Left lobe of liver (tissue), 2 donors: ENCODE measurements at regions not wholly inside any gene's neighbourhood (a gene's known extent, or its start where the extent isn't known, plus 50 kb on each side); places are given as distances from the start of the nearest gene placed in this dataset.
"Not testable (repeated sequence)": the region's sequence is repeated elsewhere in the genome, so short reads cannot be mapped to it uniquely, and the experiment has no call there.

Source experiments
- ATAC-seq: fragments of 200-7000 bp; cut with Tn5 transposase; one replicate; pipeline ENCODE4 v1.9.1; 2020; ENCODE audit warnings: mild to moderate bottlenecking, moderate library complexity
- DNase-seq: peaks from one replicate; pipeline ENCODE4 v3.0.0-alpha.2; 2020; ENCODE audit warnings: low spot score
- donor health status: DM: no; HTN: no; CAD: no; lungs with moderate emphysema.
- donor health status: DM: no; HTN: yes; CAD: no.

DNA sequence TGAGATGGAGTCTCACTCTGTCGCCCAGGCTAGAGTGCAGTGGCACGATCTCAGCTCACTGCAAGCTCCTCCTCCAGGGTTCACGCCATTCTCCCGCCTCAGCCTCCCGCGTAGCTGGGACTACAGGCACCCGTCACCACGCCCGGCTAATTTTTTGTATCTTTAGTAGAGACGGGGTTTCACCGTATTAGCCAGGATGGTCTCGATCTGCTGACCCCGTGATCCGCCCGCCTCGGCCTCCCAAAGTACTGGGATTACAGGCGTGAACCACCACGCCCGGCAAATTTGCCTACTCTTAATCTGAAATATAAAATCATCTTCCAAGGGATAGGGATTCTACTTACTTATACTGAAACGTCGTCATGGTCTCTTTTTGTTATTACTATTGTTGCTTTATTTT, 314.7 kb downstream of the FGF10 start:
- ATAC-seq, DNase-seq: not testable (repeated sequence)

DNA sequence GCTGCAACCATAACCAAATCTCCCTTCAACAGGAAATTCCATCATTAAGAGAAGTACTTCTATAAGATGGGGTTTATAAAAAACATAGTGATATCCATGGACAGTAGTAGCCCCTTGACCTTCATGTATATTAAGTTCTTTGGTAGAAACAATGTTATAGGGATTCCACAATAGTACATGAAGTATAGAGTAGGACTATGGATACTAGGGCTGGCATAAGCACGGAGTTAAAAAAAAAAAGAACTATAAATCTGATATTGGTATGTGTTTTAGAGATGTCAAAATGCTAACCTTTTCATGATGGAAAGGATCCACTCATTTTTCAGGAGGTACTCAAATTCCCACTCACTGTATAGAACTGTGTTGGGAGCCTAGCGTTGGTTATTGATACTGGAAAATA, 337.6 kb downstream of the FGF10 start:
- DNase-seq (no peak), ATAC-seq (no peak)

DNA sequence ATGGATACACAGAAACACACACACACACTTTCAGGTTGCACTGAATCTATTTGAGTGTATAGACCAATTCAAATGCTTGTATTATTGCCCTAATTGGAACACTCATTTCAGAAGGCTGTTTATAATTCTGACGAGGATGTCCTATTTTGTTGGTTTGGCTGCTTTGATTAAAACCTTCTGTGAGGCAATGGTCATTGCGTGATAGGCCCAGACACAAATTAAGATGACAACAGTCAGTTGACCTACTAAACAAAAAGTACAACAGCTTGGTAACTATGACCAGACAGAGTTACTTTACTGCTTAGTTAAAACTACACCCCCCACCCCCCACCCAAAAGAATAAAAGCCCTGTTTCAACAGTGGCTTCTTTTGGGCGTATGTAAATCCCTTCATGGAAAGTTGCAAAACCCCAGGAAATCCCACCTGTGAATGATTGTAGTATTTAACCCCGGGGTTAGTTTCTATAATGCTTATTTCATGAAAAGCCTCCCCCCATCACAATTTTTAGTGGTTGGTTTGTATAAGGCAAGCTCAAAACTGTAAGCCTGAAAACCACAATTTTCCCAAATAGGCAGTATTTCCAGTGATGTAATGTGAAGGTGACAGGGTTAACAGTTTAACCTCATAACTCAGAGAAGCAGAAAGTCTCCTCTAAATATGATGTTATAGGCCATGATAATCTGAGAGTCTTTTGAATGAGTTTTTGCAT, 340.8 kb downstream of the FGF10 start:
- no peak for ATAC-seq

DNA sequence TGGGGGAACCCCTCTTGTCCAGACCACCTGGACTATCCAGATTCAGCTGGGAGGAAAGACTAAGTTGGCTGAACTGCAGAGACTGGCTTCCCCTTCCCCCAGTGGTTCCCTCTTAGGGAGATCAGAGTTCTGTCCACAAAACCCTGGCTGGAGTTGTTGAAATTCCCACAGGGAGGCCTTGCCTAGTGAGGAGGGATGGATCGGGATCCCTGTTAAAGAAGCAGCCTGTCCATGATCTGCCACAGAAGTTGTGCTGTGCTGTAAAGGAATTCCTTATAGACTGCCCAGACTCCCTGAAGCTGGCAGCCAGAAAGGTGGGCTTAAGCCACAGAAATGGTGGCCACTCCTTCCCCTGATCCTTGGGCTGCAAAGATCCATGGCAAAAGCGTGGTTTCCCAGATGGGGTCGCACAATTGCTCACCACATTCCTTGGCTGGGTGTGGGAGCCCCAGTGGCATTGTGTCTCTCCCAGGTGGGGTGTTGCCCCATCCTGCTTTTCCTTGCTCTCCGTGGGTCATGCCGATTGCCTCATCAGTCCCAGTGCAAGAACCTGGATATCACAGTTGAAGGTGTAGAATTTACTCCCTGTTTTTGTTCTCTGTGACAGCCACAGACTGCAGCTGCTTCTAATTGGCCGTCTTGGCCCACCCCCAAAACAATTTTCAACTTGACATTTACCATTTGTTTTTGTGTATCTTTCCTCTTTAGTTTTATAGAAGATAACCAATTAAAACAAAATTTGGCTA, 342.4 kb downstream of the FGF10 start:
- no peak for ATAC-seq
- no peak for DNase-seq

More for the DNA sequence above, 340.8 kb downstream of the FGF10 start:
- DNase-seq = no peak

DNA sequence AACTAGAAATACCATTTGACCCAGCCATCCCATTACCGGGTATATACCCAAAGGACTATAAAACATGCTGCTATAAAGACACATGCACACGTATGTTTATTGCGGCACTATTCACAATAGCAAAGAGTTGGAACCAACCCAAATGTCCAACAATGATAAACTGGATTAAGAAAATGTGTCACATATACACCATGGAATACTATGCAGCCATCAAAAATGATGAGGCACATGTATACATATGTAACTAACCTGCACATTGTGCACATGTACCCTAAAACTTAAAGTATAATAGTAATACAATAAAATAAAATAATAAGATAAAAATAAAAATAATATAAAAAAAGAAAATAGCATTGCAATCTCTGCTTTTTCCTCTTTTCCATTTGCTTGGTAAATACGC, 344.7 kb downstream of the FGF10 start:
- DNase-seq, ATAC-seq: not testable (repeated sequence)

DNA sequence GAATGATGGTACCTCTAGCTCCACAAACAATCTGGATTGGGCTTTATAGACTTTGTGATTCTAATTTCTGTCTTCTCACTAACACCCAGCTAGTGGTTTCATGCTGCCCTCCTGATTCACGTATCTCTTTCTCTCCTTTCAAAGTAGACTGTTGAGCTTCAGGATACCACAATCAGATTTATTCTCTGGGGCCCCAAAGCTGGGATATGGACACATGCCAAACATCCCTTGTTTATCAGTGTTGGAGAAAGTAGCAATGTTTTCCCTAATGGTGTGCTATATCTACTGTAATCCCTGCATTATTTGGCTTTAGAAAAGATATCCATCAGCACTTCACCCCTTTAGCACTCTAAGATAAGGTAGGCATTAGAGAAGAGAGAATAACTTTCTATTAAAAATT, 361.0 kb downstream of the FGF10 start:
- DNase-seq (no peak), ATAC-seq (no peak)

DNA sequence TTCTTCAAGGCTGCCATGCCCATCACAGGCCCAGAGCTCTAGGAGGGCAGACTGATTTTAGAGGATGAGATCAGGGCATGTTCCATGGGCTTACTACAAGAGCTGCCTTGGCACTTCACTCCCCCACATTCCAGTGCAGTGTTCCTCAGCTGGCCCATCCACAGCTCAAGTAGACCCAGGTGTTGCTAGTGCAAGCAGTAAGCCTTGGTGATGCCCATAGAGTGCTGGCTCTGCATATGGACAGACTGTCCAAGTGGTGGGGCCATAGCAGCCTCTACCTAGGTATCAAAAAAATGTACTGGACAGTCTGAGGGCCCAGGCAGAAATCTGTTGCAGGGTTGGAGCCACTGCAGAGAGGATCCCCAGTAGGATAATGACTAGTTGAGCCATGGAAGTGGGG, 366.6 kb downstream of the FGF10 start:
- no peak for ATAC-seq
- DNase-seq = no peak

DNA sequence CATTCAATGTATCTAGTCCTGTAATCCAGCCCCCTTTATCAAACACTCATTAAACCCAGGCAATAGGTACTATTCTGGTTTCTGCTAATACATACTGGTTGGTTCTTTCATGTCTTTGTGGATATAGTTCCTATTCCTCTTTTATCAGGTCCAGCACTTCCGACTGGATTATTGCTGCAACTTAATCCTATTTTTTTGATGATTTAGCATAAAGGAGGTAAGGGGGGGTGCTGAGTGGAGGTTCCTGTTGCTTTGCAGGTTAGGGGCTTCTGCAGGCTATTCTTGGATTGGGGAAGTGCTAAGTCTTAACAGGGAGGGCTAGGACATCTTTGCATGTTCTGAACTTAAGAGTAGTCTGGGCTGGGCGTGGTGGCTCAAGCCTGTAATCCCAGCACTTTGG, 377.7 kb downstream of the FGF10 start:
- no peak for DNase-seq
- no peak for ATAC-seq

DNA sequence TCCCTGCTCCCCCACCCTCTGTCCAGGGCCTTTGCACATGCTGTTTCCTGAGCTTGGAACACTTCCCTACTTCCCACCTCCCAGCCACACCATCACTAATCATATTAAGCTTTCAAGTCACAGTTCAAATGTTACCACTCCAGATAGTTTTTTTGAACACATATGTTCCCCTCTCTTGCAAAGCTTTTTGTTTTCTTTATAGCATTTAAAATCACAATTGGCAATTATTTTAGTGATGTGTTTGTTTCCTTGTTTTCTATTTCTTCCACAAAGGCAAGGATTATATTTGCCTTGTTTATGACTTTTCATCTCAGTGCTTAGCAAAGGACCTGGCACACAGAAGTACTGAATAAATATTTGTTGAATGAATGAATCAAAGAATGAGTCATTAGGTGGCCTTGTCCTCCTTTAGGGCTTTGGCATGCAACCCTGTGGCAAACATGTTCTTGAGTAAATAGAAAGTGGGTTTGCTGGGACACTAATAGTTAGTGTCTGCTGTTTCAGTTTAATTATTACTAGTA, 386.8 kb downstream of the FGF10 start:
- peak; percentile 83 for ATAC-seq
- DNase-seq = peak; percentile 78

DNA sequence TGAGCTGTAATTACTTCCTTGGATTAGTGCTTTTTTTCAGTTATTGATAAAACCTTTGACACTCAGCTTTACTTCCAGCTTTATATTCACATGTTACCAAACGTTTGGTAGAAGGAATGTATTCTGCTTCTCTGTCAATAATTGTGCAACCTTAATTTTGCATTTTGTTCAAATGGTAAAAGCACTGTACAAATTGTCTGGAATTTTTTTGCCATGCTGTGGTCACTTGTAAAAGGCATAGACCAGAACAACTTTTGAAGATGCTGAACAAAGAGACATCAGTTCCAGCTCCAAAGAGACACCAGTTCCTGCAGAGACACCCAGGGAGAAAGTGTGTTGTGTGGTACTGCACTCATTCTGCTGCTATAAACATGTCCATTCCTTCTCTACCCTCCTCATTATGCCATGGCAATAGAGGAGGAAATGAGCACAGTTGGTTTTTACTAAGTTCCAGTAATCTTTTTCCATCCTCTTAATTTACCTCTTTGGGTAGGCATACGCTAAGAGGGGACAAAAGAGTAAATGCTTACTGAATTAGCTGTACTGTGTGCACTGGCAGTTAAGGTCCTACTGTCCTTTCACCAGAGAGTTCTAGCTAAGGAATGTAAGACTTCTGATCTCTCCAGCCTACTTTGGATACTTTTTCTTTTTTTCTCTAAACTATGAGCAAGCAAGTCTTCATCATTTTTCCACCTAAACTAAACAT, 387.4 kb downstream of the FGF10 start:
- ATAC-seq (peak; percentile 1), DNase-seq (no peak)

DNA sequence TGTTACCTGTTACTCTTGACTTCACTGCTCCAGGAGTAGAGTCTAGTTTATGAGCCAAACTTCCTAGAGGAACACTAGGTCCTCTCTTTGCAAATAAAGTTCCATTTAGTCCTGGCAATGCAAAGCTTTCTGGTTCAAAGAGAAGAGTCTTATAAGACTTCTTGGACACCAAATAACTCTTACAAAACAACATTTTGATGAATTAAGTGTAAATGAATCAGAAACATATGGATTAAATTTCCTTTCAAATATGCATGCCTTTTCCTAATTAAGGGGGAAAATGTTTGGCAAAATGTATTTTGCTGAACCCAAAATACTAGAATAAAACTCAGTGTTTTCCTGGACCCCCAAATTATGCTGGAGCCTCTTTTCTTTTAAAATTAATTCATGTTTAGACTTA, 388.0 kb downstream of the FGF10 start:
- peak; percentile 13 for ATAC-seq
- DNase-seq = no peak

DNA sequence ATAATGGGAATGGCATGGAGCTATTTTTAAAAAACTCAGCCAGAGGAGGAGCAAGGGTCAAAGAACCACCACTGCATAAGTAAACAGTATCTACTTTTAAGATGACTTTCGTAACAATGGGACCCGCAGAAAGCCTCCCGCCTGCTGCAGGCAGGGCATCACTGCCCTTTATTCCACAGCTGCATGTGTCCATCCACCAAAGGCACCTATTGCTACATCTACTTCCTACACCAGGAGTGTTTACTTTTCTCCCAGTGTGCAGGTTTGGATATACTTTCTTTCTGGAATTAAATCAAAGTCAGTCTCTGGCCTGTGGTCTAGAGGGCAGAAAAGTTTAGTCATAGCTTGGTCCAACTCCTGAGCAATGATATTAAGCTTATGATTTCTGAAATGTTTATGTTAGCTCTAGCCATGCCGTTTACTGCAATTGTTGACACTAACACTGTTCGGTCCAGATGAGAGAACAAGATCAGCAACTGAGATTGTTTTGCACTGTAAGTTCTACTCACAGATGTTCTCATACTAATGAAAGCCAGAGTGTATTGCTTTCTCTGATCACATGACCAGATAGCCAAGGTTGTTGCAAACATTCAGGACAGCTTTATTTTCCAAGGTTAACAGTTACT, 391.5 kb downstream of the FGF10 start:
- peak; percentile 79 for DNase-seq
- peak; percentile 70 for ATAC-seq

DNA sequence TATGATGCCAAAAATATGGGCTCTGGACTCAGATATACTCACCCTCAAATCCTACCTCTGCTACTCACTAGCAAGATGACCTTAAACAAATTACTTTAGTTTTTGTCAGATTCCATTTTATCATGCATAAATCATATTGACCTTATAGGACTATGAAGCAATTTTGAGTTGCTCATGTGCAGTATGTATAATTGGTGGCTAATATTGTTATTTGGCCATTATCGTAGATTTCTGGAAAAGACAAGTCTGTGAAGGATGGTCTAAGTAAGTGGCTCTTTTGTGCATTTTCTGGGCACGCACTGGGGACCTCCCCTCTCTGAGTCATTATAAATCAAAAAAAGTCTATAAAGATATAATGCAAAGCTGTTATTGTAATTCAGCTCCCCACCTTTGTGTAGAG, 393.0 kb downstream of the FGF10 start:
- no peak for DNase-seq
- no peak for ATAC-seq

DNA sequence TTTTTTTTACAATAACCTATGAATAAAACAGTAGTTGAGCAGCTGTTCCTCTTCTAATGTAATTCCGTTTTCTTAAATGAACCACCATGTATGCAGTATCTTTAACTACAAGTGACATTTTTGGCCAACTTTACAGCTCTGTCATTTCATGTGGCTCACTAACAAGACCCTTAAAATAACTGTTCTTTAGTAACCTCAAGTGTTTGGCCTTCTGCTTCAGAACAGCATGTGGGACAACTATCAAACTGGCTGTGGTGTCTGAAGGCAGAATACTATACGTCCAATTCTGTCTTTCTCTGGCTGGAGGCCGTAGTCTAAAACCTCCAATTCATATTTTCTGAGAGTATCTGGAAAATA, 391.4 kb downstream of the NNT start:
- no peak for DNase-seq
- ATAC-seq = no peak

DNA sequence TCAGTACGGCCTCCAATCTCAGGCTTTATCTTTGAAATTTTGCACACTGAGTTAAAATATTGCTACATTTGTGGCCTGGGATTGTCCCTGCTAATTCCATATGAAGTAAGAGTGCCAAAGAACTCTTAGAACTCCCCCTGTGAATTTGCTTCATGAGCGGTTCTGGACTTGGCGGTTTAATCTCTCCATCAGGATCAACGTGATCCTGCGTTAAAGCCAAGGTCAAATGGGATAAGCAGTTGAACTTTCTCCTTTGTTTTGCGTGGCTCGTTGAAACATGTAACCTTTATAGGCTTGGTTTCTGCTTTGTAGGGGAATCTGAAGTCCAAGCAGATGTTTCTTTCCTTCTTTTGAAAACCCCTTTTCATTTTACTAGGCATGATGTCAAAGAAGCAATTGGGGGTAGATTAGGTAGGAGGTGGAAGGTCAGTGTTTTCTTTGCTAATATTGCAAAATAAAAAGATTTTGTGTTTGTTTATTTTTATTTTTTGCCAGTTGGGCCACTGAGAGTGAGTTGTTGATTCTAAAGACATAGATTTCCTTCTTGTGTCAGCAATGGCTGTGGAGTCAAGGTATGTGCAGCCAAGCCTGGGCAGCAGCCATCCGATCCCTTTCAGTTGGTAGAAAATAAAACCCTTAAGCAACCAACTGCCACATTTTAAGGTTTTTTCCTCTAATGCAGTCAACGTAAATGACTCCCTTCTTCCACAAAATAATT, 390.8 kb downstream of the NNT start:
- ATAC-seq (peak; percentile 70), DNase-seq (peak; percentile 61)

DNA sequence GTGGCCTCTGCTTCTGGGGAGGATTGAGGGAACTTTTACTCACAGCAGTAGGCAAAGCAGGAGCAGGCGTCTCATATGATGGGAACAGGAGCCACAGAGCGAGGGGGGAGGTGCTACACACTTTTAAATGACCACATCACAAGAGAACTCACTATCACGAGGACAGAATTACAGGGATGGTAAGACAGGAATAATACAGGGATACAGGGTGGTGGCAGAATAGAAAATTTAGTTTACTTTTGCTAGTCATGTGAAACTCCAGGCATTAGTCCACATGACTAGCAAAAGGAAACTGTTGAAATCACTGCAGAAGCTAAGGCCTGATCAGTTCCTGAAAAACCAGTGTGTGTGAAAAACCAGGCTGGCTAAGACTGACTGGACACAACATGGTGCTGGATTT, 382.4 kb downstream of the NNT start:
- no peak for DNase-seq
- ATAC-seq = no peak

DNA sequence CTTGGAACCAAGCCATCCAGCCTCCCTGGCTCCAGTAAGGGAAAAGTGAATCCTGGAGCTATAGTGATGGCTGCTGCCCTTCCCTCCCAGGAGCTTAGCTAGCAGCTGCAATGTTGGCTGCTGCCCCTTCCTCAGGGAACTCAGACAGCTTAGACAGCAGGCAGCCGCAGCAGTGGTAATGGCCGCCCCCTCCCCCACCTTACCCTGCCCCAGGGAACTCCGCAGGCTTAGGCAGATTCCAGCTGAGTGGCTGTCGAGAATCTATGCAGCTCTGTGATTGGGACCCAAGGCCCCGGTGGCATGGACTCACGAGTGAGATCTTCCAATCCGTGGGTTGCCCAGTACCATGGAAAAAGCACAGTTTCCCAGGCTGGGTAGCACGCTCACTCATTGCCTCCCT, 378.6 kb downstream of the NNT start:
- no peak for DNase-seq
- no peak for ATAC-seq

DNA sequence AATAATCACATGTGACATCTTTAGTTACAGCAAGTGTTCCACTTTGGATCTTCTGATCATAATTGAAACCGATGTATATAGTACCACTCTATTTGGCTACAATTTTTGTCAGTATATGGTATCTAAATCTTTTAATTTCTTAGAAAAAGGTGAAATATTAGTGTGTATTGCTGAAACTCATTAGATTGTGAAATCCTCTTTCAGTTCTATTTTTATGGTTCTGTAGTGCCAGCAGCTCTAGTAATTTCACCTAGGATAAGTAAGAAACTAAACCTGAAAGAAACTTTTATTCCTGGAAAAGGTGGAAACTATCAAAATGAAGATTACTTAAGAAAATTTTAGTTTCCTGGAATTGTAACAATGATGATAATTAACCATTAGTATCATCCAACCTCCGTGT, 370.9 kb downstream of the NNT start:
- DNase-seq (no peak), ATAC-seq (peak; percentile 40)

DNA sequence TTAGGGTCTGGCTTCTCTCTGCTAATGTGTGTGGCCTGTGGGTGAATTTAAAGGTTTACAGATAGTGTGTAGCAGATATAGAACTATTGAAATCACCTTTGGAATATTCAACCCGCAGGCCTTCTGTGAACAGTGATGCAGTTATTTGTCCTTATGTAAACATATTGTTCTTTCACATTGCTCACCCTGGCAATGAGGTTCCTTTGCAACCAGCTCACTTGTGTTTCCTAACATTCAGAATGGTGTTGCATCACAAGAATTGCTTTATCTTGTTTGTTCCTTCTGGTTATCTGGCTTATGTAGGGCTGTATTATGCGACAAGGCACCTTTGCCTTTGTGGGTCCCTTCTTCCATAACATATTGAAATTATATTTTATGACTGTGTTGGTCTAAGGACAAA, 370.3 kb downstream of the NNT start:
- ATAC-seq (peak; percentile 97), DNase-seq (no peak)

DNA sequence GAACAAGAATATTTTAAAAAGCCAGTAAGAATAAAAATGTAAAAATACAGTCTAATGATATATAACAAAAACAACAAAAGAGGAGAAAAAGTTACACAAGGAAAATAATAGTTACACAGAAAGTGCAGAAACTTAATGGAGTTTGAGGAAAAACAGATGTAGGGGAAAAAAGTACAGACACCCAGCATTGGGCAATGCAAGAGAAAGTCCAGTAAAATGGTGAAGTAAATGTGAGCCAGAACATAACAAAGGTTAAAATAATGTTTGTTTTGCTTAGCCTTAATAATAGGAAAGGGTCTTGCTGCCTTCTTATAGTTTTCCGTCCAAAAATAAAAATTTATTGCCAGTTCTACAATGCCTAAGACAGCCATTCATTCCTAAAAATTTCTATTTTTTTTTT, 364.2 kb downstream of the NNT start:
- DNase-seq (no peak), ATAC-seq (no peak)

DNA sequence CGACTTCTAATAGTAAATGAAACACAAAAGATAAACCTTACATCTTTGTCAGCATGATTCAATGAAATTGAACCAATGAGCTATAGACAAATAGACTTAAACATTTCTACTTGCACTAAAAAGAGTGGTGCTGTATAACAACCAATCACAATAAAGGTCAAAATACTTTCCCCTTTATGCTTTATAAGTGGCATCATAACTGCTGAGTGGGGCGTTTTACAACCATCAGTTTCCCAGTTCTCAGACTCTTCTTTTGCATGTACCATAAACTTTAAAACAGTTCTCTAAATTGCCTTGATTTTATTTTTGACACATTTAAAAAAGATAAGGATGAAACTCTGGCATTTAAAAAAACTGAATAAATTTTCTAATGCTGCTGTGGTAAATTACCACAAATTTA, 356.2 kb downstream of the NNT start:
- no peak for DNase-seq
- no peak for ATAC-seq
